ENCODE measurements at regions not wholly inside any gene's neighbourhood (a gene's known extent, or its start where the extent isn't known, plus 50 kb on each side); places are given as distances from the start of the nearest gene placed in this dataset.
"Not testable (repeated sequence)": the region's sequence is repeated elsewhere in the genome, so short reads cannot be mapped to it uniquely, and the experiment has no call there.

DNA sequence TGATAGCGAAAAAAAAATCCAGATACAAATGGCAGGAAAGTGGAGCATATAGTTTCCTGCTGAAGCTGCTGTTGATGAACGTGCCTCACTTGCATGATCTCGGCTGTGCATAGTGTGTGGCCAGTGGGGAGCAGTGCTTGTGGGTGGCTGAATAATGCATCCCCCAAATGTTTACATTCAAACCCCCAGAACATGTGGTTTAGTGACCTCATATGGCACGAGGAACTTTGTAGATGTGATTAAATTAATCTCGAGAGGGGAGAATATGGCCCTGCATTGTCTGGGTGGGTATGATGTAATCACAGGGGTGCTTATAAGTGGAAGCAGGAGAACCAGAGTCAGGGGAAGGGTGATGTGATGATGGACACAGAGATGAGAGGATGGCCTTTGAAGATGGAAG lies 425.0 kb downstream of the TMEM121 start:
- TF ChIP-seq, protein P1, sequence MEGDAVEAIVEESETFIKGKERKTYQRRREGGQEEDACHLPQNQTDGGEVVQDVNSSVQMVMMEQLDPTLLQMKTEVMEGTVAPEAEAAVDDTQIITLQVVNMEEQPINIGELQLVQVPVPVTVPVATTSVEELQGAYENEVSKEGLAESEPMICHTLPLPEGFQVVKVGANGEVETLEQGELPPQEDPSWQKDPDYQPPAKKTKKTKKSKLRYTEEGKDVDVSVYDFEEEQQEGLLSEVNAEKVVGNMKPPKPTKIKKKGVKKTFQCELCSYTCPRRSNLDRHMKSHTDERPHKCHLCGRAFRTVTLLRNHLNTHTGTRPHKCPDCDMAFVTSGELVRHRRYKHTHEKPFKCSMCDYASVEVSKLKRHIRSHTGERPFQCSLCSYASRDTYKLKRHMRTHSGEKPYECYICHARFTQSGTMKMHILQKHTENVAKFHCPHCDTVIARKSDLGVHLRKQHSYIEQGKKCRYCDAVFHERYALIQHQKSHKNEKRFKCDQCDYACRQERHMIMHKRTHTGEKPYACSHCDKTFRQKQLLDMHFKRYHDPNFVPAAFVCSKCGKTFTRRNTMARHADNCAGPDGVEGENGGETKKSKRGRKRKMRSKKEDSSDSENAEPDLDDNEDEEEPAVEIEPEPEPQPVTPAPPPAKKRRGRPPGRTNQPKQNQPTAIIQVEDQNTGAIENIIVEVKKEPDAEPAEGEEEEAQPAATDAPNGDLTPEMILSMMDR (IDR thresholded peaks at IDR 0.05; ENCODE audit: insufficient read depth, low read length, poor library complexity, severe bottlenecking), result no peak
- Histone ChIP-seq H3K27me3 (ENCODE audit: control insufficient read depth, insufficient read depth, low read length) (no peaks in the 10 kb centered on the region), H3K4me3 (ENCODE audit: low read depth, low read length) (no peak overlapping the region), H3K36me3 (ENCODE audit: control insufficient read depth, insufficient read depth, low read length) (no peaks in the 10 kb centered on the region)
- no peak for DNase-seq (ENCODE audit: low read depth)

DNA sequence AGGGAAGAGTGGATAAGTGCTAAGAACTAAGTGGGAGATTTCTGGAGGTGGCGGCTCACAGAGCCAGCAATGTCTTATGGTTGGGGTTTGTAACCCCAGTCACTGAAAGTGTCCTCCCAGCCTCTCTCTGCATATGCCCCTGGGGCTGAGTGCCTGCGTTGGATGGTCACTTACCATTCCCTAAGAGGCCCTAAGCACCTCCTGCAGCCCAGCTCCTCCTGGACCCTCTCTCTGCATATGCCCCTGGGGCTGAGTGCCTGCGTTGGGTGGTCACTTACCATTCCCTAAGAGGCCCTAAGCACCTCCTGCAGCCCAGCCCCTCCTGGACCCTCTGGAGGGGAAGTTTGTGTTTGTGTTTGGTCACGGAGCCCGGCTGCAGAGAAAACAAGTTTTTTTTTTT lies 425.8 kb downstream of the TMEM121 start:
- no peak for DNase-seq (ENCODE audit: low read depth)
- TF ChIP-seq, protein P1 (IDR thresholded peaks at IDR 0.05; ENCODE audit: insufficient read depth, low read length, poor library complexity, severe bottlenecking), result no peak
- Histone ChIP-seq H3K4me3 (ENCODE audit: low read depth, low read length) (no peak overlapping the region), H3K27me3 (ENCODE audit: control insufficient read depth, insufficient read depth, low read length) (no peaks in the 10 kb centered on the region), H3K36me3 (ENCODE audit: control insufficient read depth, insufficient read depth, low read length) (no peaks in the 10 kb centered on the region)

DNA sequence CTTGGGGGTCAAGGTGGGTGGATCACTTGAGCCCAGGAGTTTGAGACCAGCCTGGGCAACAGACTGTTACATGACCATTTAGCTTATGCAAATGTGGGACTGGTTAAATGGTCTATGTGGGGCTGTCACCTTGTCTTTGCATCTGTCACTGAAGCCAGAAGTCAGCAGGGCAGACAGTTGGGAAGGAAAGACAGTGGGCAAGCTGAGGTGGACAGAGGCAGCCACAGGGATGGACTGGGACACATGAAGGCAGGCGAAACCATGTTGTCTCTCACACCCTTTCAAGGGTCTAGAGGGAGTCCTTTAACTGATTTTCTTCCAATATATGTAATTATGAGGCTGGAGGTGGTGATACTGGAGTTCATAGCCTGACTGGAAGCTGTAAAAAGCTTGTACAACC lies 426.4 kb downstream of the TMEM121 start:
- no peak overlapping the region for H3K4me3 ChIP-seq (ENCODE audit: low read depth, low read length)
- no peak for DNase-seq (ENCODE audit: low read depth)
- no peaks in the 10 kb centered on the region for H3K27me3 ChIP-seq (ENCODE audit: control insufficient read depth, insufficient read depth, low read length)
- H3K36me3 ChIP-seq (ENCODE audit: control insufficient read depth, insufficient read depth, low read length), result no peaks in the 10 kb centered on the region
- TF ChIP-seq, protein P1 (IDR thresholded peaks at IDR 0.05; ENCODE audit: insufficient read depth, low read length, poor library complexity, severe bottlenecking), result no peak

DNA sequence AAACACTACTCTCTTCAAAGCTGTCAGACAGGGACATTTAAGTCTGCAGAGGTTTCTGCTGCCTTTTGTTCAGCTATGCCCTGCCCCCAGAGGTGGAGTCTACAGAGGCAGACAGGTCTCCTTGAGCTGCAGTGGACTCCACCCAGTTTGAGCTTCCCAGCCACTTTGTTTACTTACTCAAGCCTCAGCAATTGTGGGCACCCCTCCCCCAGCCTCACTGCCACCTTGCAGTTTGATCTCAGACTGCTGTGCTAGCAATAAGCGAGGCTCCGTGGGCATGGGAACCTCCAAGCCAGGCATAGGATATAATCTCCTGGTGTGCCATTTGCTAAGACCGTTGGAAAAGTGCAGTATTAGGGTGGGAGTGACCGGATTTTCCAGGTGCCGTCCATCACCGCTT lies 435.2 kb downstream of the TMEM121 start:
- DNase-seq (ENCODE audit: low read depth); H3K4me3 ChIP-seq (ENCODE audit: low read depth, low read length); H3K27me3 ChIP-seq (ENCODE audit: control insufficient read depth, insufficient read depth, low read length); H3K36me3 ChIP-seq (ENCODE audit: control insufficient read depth, insufficient read depth, low read length): not testable (repeated sequence)

DNA sequence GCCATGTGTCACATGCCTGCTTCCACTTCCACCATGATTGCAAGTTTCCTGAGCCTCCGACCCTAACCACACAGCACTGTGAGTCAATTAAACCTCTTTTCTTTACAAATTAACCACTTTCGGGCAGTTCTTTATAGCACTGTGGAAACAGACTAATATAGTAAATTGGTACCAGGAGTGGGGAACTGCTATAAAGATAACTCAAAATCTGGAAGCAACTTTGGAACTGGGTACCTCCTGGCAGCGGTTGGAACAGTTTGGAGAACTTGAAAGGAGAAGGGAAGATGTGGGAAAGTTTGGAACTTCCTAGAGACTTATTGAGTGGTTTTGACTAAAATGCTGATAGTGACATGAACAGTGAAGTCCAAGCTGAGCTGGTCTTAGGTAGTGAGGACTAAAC lies 436.1 kb downstream of the TMEM121 start:
- no peak for DNase-seq (ENCODE audit: low read depth)
- TF ChIP-seq, protein P1 (IDR thresholded peaks at IDR 0.05; ENCODE audit: insufficient read depth, low read length, poor library complexity, severe bottlenecking), result no peak
- no peak overlapping the region for H3K4me3 ChIP-seq (ENCODE audit: low read depth, low read length)
- H3K27me3 ChIP-seq (ENCODE audit: control insufficient read depth, insufficient read depth, low read length), result no peaks in the 10 kb centered on the region
- H3K36me3 ChIP-seq (ENCODE audit: control insufficient read depth, insufficient read depth, low read length), result no peaks in the 10 kb centered on the region

DNA sequence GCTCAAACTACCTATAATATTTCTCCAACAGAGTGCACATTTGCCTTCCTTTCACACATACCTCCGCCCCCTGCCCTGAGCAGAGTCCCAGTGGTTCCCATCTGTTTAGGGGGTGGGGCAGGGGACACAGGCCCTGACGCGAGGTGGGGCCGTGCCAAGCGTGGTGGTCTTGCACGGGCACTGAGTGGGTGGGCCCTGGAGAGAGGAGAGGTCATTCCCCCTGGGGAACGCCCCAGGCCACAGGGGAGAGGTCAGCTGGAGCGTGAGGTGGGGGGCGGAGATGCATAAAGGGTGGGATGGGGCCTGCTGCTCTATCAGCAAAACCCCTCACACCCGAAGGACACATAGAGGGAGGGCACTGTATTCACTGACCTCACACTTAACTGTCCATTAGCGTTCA lies 441.9 kb downstream of the TMEM121 start:
- Histone ChIP-seq H3K27me3 (ENCODE audit: control insufficient read depth, insufficient read depth, low read length) (no peaks in the 10 kb centered on the region), H3K36me3 (ENCODE audit: control insufficient read depth, insufficient read depth, low read length) (no peaks in the 10 kb centered on the region), H3K4me3 (ENCODE audit: low read depth, low read length) (no peak overlapping the region)
- TF ChIP-seq, protein P1 (IDR thresholded peaks at IDR 0.05; ENCODE audit: insufficient read depth, low read length, poor library complexity, severe bottlenecking), result no peak
- DNase-seq (ENCODE audit: low read depth), result no peak

DNA sequence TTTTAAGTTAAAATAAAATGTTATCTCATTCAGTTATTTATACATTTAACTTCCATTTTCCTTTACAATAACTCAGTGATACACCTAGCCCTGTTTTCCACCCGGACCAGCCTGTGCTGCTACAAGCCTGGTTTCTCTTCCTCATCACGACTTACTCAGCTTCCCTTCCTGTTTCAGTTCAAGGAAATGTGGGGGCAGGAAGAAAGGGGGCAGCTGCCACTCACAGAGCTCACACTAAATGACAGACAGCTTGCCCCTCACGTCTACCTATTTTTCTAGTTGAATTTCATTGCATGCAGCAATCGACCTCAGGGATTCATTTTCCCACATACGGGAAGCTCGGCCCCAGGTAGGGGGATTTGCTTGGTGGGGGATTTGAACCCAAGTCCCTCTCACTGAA lies 442.6 kb downstream of the TMEM121 start:
- H3K27me3 ChIP-seq (ENCODE audit: control insufficient read depth, insufficient read depth, low read length); H3K4me3 ChIP-seq (ENCODE audit: low read depth, low read length); DNase-seq (ENCODE audit: low read depth); H3K36me3 ChIP-seq (ENCODE audit: control insufficient read depth, insufficient read depth, low read length): not testable (repeated sequence)

DNA sequence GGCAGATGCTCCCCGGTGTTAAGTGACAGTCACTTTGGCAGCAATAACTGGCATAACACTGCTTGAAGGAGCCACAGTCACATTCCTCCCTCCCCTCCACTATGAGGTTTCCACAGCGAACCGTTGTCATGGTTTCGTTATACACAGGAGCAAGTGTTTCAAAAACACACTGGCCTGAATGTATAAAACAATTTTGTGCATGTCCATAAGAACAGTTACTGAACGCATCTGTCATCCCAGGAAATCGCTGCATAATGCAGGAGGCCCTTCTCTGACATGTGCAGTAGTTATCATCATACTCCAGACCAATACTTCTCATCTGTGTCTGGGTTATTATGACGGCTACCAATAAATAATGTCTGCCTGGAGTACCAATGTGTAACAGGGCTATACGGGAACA lies 444.4 kb downstream of the TMEM121 start:
- H3K27me3 ChIP-seq (ENCODE audit: control insufficient read depth, insufficient read depth, low read length); H3K4me3 ChIP-seq (ENCODE audit: low read depth, low read length); H3K36me3 ChIP-seq (ENCODE audit: control insufficient read depth, insufficient read depth, low read length); DNase-seq (ENCODE audit: low read depth): not testable (repeated sequence)
